GM21447 (cell line): ENCODE measurements at regions not wholly inside any gene's neighbourhood (a gene's known extent, or its start where the extent isn't known, plus 50 kb on each side); places are given as distances from the start of the nearest gene placed in this dataset.
"Not testable (repeated sequence)": the region's sequence is repeated elsewhere in the genome, so short reads cannot be mapped to it uniquely, and the experiment has no call there.

ENCODE experiments used
- ATAC-seq: cut with Tn5 transposase; IDR thresholded peaks from one replicate; pipeline ENCODE4 v1.9.1; 2021; ENCODE audit not compliant: unreplicated experiment

DNA sequence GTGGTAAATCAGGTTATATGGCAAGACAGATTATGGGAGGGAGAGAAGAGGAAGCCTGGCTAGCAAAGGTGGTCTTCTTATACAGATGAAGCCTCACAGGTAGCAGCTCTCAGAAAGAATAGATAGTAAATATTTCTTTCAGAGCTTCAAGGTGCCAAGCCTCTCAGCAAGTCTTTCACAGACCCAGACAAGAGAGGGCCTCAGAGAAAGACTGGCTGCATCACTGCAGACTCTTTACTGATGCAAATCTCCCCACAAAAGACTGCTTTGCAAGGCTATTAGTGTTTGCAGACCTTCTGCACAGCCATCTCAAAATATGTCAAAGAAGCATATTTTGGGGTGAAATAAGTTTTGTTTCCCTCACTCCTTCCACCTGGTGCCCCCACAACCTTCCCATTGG is 372.4 kb upstream of the RND3 start:
- ATAC-seq = no peak

- ATAC-seq = no peak
These were observed 371.7 kb upstream of the RND3 start for GRCh38 chr2:150859162-150859561.

- no peak for ATAC-seq
These were observed 370.9 kb upstream of the RND3 start for GRCh38 chr2:150858382-150858781.

DNA sequence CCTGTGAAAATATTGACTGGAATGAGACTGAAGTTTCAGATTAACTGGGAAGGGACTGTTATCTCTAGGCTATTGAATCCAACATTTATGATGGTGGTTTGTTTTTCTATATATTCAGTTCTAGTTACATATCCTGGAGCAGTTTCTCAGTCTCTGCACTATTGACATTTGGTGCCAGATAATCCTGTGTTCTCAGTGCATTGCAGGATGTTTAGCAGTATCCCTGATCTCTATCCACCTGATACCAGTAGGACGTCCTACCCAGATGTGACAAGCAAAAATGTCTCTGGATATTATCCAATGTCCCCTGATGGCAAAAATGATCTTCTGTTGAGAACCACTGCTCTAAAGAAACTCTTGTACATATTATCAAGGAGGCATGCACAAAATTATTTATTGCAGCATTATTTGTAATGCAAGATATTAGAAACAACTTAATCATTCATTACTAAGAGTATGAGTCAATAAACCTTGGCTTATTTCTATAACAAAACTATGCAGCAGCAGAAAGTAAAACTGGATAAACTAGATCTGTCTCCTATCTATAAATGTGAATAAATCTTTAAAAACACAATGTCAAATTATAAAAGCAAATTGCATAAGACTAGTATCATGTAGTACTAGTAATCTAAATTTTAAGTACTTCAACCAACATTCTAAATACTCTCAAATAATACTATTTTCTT is 369.3 kb upstream of the RND3 start:
- ATAC-seq = no peak

DNA sequence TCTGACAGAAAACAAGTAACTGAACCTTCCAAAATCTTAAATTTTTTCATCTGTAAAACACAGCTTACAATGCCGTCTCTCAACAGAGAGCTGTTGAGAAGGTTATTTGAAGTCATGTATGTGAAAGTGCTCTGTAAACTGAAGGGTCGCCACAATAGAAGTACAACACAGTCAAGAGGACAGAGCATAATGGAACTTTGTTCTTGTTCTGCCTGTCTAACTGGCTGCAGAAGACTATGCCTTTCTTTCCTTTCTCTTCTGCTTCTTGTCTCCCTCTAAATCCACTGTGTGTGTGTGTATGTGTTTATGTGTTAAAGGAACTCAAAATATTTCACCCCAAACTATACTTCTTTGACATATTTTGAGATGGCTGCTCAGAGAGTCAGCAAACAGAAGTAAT is 365.8 kb upstream of the RND3 start:
- ATAC-seq = no peak

DNA sequence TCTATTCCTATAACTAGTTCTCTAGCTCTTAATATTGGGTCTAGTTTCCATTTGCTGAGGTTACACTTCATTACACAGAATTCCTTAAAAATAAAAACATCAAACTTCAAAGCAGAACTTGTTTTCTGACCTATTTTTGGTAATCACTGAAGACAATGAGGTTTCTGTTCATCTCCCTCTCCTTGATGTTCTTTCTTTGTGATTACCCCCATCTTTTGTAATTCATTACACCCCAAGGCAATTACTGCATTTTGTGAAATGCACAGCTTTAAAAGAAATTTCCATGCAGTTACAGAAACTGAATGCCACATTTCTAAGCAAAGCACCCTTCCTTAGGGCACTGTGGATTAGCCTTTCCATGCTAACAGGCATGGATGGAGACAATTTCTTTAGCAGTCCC is 363.2 kb upstream of the RND3 start:
- no peak for ATAC-seq

DNA sequence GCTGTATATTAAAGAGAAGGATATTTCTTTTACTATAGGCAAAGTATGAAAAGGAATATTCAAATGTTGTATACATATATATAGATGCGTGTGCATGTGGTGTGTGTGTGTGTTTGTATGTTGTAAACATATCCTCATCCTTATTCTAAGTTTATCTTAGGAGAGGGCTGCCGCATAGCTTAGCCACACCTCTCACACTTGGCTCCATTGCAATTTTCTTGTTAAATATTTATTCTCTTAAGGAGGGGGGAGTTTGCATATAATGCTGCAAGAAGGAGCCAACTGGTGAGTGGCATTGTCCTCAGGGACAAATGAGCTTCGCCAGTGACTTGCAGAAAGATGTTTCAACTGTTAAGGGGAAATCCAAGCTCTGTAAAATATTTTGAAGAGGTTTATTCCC is 360.1 kb upstream of the RND3 start:
- ATAC-seq = no peak

DNA sequence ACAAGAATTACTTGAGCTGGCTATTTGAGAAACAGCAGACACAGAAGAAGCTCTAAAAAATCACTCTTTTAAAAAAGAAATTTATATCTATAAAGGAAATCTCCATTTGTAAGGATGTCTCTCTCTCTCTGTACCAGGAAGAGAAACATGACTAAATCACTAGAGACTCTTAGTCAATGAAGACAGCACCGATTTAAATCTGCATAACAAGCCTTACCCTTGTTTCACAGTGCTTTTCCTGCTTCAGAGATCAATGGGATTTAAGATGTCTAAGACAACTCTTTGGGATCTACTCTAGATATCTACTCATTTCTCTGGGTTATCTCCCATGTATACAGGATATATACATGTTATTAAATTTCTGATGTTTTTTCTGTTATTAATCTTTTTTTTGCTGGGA is 359.2 kb upstream of the RND3 start:
- ATAC-seq = no peak

GRCh38 chr2:150832686-150833085 is 345.2 kb upstream of the RND3 start:
- ATAC-seq = no peak

GRCh38 chr2:150824118-150824517 is 336.7 kb upstream of the RND3 start:
- ATAC-seq = no peak

DNA sequence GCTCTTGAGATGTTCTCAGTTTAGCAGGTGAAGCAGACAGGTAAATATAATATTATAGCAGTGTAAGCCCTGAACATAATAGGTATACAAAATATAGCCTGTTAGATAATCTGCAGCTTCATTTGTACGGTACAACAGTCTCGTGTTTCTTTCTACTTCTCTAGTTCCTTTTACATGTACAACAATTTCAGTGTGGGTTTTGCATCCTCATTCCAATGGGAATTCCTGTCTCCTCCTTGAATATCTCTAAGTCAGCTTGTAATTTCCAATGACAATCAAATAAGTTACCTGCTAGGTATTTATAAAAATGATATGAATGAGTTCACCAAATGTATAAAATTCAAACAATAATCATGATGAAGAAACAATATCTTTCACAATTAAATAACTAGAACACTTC is 330.0 kb upstream of the RND3 start:
- ATAC-seq = no peak

GRCh38 chr2:150812664-150813367 is 325.3 kb upstream of the RND3 start:
- ATAC-seq = no peak

- ATAC-seq = no peak
These were observed 324.6 kb upstream of the RND3 start for GRCh38 chr2:150812066-150812465.

- no peak for ATAC-seq
These were observed 323.9 kb upstream of the RND3 start for GRCh38 chr2:150811259-150811855.

- ATAC-seq = no peak
These were observed 321.6 kb upstream of the RND3 start for GRCh38 chr2:150809103-150809502.

DNA sequence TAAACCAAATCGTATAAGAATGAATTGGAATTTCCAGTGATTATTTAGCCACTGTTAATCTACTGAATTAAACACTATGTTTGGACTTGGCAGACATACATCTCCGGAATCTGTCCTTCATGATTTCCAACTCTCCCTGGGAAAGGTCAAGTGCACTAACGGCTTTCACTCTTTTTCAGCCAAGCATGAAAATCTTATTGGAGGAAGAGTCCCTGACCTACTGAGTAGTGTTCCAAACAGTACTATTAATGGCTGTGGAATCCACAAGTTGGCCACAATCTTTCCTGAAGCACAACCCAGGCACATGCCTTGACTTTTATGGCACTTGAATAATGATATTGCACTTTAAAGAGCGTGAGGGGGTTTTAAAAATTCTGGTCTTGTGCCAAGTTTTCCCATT is 318.9 kb upstream of the RND3 start:
- ATAC-seq = no peak

- no peak for ATAC-seq
These were observed 316.4 kb upstream of the RND3 start for GRCh38 chr2:150803689-150804398.

GRCh38 chr2:150802635-150803034 is 315.2 kb upstream of the RND3 start:
- ATAC-seq = no peak

DNA sequence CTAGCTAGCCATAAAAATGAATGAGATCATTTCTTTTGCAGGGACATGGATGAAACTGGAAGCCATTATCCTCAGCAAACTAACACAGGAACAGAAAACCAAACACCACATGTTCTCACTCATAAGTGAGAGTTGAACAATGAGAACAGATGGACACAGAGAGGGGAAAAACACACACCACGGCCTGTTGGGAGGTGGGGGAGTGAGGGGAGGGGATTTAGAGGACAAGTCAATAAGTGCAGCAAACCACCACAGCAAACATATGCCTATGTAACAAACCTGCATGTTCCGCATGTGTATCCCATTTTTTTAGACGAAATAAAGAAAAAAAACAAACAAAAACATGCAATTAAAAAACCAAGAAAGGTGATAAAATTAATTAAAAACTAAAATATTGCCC is 308.8 kb upstream of the RND3 start:
- not testable (repeated sequence) for ATAC-seq

DNA sequence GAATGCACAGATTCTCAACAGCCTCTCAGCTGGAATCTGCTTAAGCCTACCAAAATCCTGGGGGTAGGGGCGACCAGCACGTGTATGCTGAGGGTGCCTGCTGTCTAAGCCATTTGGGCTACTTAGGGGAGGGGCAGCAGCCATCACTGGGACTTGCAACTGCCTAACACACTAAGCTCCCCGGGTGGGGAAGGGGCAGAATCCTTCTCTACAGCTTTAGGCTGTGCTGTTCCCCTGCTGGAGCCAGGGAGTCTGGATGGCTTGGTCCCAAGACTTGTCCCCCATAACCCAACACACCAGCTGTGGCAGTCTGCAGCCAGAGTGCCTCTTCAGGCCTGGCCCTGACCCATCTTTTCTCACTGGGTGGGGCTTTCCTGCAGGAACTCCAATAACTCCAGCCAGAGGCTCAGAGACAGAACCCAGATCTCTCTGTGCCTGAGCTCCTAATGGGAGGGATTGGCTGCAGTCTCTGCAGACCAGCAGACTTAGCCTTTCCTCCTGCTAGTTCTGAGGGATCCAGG is 305.4 kb upstream of the RND3 start:
- ATAC-seq = no peak

DNA sequence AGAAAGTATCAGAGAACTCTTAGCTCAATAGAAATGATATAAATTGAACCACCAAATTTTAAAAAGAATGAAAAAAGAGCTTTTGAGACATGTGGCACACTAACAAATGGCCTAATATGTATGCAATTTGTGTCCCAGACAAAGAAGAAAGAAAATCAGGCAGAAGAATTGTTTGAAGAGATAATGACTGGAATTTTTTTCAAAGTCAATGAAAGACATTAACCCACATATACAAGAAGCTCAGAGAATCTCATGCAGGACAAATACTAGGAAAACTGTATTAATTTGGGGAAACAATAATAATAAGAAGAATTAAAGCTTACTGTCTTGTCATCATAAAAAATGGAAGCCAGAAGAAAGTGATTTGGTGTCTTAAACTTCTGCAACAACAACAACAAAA is 304.1 kb upstream of the RND3 start:
- no peak for ATAC-seq
